PFSK-1 (cell line): ENCODE measurements at regions not wholly inside any gene's neighbourhood (a gene's known extent, or its start where the extent isn't known, plus 50 kb on each side); places are given as distances from the start of the nearest gene placed in this dataset.

Source experiments
- FOXP2 ChIP-seq: optimal IDR thresholded peaks from 2 replicates; pipeline ENCODE3; 2011; ENCODE audit warnings: borderline replicate concordance, control low read depth, inconsistent platforms; ENCODE audit not compliant: insufficient read depth; ENCODE audit errors: extremely low read length, extremely low read depth
- POLR2AphosphoS5 ChIP-seq: IDR thresholded peaks from 2 replicates; pipeline ENCODE4 v1.6.1; 2012; ENCODE audit warnings: low read depth, mild to moderate bottlenecking, control low read depth, low read length, moderate library complexity
- REST ChIP-seq, 2 experiments: IDR thresholded peaks; 2 replicates each; pipeline versions ENCODE4 v1.6.1 to v1.8.0; 2011 to 2012; ENCODE audit warnings: low read depth in 2 of 2, low read length in 2 of 2, control low read depth in 1 of 2, inconsistent platforms in 1 of 2, mild to moderate bottlenecking in 1 of 2, moderate library complexity in 1 of 2; ENCODE audit not compliant: insufficient read depth in 1 of 2
- SIN3A ChIP-seq: IDR thresholded peaks from 2 replicates; pipeline ENCODE4 v1.6.1; 2012; ENCODE audit warnings: mild to moderate bottlenecking, low read length, moderate library complexity, borderline replicate concordance; ENCODE audit not compliant: insufficient read depth
- TAF1 ChIP-seq: IDR thresholded peaks from 2 replicates; pipeline ENCODE4 v1.6.1; 2012; ENCODE audit warnings: low read length, control low read depth, borderline replicate concordance; ENCODE audit not compliant: insufficient read depth

GRCh38 chr11:37171451-37171850 lies 573.4 kb upstream of the RAG2 start:
- TF ChIP-seq TAF1 (no peak), FOXP2 (no peak), REST (IDR thresholded peaks at IDR 0.05; ENCODE audit: insufficient read depth in 1 of 2, low read depth in 2 of 2, low read length in 2 of 2) (no peak), SIN3A (no peak), POLR2AphosphoS5 (no peak)

- no peak for TF ChIP-seq FOXP2
- no peak for TF ChIP-seq TAF1
- TF ChIP-seq SIN3A: no peak
- TF ChIP-seq POLR2AphosphoS5: no peak
- no peak for TF ChIP-seq REST (IDR thresholded peaks at IDR 0.05; ENCODE audit: insufficient read depth in 1 of 2, low read depth in 2 of 2, low read length in 2 of 2)
Measured at GRCh38 chr11:37170311-37170710, 572.3 kb upstream of the RAG2 start.

- TF ChIP-seq TAF1: no peak
- TF ChIP-seq SIN3A: no peak
- no peak for TF ChIP-seq POLR2AphosphoS5
- no peak for TF ChIP-seq FOXP2
- no peak for TF ChIP-seq REST (IDR thresholded peaks at IDR 0.05; ENCODE audit: insufficient read depth in 1 of 2, low read depth in 2 of 2, low read length in 2 of 2)
Measured at GRCh38 chr11:37142591-37142990, 544.6 kb upstream of the RAG2 start.

- TF ChIP-seq REST (IDR thresholded peaks at IDR 0.05; ENCODE audit: insufficient read depth in 1 of 2, low read depth in 2 of 2, low read length in 2 of 2) (no peak), TAF1 (no peak), SIN3A (no peak), POLR2AphosphoS5 (no peak), FOXP2 (no peak)
Measured at GRCh38 chr11:37141707-37142106, 543.7 kb upstream of the RAG2 start.

- TF ChIP-seq TAF1 (no peak), REST (IDR thresholded peaks at IDR 0.05; ENCODE audit: insufficient read depth in 1 of 2, low read depth in 2 of 2, low read length in 2 of 2) (no peak), FOXP2 (no peak)
Measured at GRCh38 chr11:37134637-37135036, 536.6 kb upstream of the RAG2 start.
